Dermis blood vessel endothelial cell (primary cell): ENCODE measurements at regions not wholly inside any gene's neighbourhood (a gene's known extent, or its start where the extent isn't known, plus 50 kb on each side); places are given as distances from the start of the nearest gene placed in this dataset.

Experiments
- DNase-seq: peaks from one replicate; pipeline ENCODE4 v3.0.0; 2010

DNA sequence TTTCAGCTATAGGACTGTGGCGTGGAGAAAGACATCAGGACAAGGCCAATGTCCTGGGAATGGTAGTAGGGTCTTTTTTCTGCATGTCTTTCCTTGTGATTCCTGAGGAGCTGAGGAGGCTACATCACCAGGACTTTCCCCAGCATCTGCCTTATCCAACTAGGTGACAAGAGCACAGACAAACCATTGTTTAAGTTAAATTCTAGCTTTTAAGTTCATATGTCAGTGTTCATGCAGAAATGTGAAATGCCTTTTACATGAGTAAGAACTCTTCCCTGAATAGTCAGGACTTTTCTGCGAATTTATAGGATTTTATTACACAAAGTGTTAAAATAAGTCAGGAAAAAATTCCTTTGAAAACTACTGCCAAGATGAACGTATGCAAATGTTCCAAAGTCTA is 154.2 kb downstream of the PTGER3 start:
- no peak for DNase-seq

GRCh38 chr1:70895531-70895930 is 152.1 kb downstream of the PTGER3 start:
- DNase-seq, result no peak

DNA sequence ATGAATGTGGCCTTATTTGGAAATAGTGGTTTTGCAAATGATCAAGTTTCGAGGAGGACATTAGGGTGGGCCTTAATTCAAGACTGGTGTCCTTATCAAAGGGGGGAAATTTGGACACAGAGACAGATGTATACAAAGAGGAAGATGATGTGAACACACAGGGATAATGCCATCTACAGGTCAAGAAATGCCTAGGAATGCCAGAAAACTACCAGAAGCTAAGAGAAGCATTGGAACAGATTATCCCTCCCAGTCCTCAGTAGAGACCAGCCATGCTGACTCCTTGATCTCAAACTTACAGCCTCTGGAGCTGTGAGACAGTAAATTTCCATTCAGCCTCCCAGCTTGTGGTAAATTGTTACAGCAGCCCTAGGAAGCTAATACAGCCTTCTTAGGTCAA is 151.4 kb downstream of the PTGER3 start:
- DNase-seq, result no peak

DNA sequence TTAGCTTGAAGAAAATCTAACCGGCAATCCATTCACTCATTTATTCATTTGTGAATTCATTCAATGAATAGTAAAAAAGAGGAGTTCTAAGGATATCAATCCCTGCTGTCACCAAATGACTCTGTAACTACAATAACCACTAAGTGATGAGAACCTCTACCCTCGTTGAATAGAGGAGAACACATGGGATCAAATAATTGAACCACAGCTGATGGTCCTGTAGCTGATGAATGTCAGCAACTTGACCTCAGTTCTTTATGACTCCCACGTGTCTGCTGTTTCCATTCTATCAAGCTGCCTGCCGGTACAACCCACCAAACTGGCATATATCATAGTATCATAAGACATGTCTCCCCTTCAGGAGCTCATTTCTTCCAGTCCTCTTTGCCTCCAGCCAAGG is 150.3 kb downstream of the PTGER3 start:
- DNase-seq, result no peak

- DNase-seq, result no peak
Measured at GRCh38 chr1:70899735-70900134, 147.9 kb downstream of the PTGER3 start.

- no peak for DNase-seq
Measured at GRCh38 chr1:70902211-70902610, 145.4 kb downstream of the PTGER3 start.

GRCh38 chr1:70906800-70907199 is 140.8 kb downstream of the PTGER3 start:
- DNase-seq, result no peak

DNA sequence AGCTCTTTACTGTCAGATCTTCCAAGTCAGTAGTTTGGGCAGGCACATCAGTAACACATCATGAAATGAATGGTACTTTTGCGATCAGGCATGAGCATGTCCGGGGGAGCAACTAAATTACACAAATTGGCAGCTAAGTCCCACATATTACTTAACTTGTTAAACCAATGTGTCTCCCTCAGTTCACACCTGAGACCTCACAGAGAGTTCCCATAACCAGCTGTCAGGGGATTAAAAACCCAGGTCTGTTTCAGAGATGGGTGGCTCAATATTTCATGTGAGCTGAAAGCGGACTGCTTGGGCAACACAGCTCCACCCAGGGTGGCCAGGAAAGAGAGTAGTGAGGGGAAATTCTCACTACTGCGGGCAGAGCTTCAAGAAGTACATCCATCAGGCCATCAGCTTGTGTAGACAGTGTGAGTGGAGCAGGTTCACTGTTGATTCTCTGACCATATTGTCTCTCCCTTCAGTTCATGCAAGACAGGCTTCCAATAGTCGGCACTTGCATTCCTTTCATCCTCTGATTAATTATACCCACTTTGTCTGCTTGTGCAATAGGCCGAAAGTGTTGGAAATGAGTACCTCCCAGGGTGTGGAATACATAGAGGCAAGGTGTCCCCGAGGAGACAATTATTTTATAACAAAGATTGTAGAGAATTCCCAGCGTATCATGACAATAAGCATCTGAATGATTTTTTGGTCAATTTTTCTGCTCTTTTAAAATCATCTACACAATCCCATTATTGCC is 139.9 kb downstream of the PTGER3 start:
- no peak for DNase-seq

DNA sequence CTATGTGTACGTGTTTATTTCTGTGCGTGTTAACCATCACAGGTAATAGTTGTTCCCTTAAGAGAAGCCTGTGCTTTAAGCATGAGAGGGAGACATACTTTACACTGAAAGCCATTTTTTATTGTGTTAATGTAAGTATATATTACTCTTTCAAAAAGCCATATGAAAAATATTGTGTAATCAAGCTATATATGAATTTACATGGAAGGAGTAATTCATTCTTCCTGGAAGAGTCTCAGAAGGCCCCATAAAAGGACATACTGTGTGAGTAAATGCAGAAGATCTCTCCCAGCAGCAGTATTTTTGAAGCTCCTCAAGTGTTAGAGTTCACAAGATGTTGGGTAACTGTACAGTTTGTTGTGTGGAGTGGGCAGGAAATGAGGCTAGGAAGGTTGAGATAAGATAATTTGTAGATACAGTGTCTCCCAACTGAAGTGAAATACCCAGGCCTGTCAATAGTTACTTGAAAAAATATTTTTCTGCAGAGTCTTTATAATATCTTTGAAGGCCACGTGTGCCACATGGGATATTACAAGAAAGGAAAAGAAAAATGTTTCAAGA is 138.3 kb downstream of the PTGER3 start:
- no peak for DNase-seq

DNA sequence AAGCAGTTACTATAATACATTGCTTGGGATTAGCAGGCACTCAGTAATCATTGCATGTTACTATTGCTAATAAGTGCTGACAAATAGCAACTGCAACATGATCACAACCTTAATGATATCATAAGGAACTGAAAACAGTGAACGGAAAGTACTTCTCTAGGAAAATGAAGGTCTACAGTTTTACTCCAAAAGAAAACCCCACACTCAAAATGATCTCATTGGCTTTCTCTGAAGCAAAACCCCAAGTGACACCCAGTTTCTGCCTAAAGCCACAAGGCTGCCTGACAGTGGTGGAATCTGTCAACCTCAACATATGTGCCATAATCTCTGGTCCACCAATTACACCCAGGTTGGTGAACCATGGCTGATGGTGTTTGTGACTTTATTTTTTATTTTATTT is 137.6 kb downstream of the PTGER3 start:
- no peak for DNase-seq

GRCh38 chr1:70911861-70912260 is 135.8 kb downstream of the PTGER3 start:
- no peak for DNase-seq

- DNase-seq, result no peak
Measured at GRCh38 chr1:70914224-70914623, 133.4 kb downstream of the PTGER3 start.

- no peak for DNase-seq
Measured at GRCh38 chr1:70915258-70916033, 132.2 kb downstream of the PTGER3 start.

DNA sequence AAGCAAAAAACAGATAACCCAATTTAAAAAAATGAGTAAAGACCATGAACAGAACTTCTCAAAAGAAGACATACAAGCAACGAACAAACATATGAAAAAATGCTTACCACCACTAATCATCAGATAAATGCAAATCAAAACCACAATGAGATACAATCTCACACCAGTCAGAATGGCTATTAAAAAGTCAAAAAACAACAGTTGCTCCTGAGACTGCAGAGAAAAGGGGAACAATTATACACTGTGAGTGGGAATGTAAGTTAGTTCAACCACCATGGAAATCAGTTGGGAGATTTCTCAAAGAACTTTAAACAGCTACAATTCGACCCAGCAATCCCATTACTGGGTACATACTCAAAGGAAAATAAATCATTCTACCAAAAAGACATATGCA is 131.6 kb downstream of the PTGER3 start:
- DNase-seq, result no peak

DNA sequence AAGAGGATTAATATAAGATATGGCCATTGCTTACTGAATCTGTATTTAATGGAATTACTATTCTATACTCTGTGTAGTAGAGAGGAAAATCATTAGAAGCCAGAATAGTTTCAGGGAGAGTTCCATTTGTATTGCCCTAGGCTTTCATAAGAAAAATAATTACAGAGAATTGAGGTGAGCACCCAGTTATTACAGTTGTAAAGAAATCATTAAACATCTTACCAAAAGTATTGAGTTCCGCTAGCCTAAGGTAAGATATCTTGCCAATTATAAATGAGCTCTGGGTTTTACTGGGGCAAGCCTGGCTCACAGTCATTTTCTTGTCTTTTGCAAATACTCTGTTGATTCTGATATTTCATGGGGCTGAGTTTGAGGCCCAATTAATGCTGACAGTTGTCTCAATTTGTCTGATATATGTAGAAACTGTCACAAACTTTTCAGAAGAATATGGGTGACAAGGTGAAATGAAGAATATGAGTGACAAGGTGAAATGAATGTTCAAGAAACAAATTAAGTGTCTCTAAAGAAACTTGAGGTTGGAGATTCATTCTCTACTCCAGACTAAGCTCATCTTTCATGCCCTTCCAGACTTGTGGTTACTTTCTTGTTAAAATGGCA is 127.8 kb downstream of the PTGER3 start:
- no peak for DNase-seq
